ENCODE measurements at regions not wholly inside any gene's neighbourhood (a gene's known extent, or its start where the extent isn't known, plus 50 kb on each side); places are given as distances from the start of the nearest gene placed in this dataset.
A peak's percentile ranks its signal among the peaks of the same experiment; 100 is the strongest.

GRCh38 chr7:115183431-115184057 is 261.6 kb downstream of the MDFIC start:
- H3K27me3 ChIP-seq (ENCODE audit: control insufficient read depth in 2 of 2, insufficient read depth in 2 of 2, low read length in 2 of 2): no peaks in the 10 kb centered on the region
- POLR2A ChIA-PET: no interaction called here
- DNase-seq (ENCODE audit: low read depth, low spot score) (no peak), FAIRE-seq (no peak)
- H4K20me1 ChIP-seq (replicated peaks; ENCODE audit: control insufficient read depth, extremely low read depth, insufficient read depth, low read length): no peaks in the 10 kb centered on the region
- H3K4me3 ChIP-seq (replicated peaks in 1 of 3; ENCODE audit: insufficient read depth in 1 of 3, low read depth in 1 of 3, low read length in 3 of 3): no peak overlapping the region
- H3K79me2 ChIP-seq (ENCODE audit: control insufficient read depth, insufficient read depth, low read length): no peaks in the 10 kb centered on the region
- H3K4me1 ChIP-seq (ENCODE audit: control insufficient read depth, extremely low read depth, insufficient read depth, low read length): no peaks in the 10 kb centered on the region
- TF ChIP-seq MYC (IDR thresholded peaks at IDR 0.05; ENCODE audit: low read depth, low read length) (no peak), POLR2AphosphoS5 (IDR thresholded peaks at IDR 0.05; ENCODE audit: insufficient read depth, low read depth, low read length) (no peak), GATA2 (IDR thresholded peaks at IDR 0.05; ENCODE audit: insufficient read depth, insufficient read length, low read depth, low read length) (peak; percentile 60)
- intact Hi-C loops (cut with micrococcal nuclease) (no loop called here), dilution Hi-C loops (cut with MboI; ENCODE audit: extremely low pct_ligation_motif_present, low sequenced_read_pairs) (no loop called here)
- H3K4me2 ChIP-seq (ENCODE audit: insufficient read depth, low read length): no peak overlapping the region
- no peak overlapping the region for H2AFZ ChIP-seq (ENCODE audit: low read depth, low read length)
- H3K9me3 ChIP-seq (replicated peaks; ENCODE audit: control insufficient read depth, insufficient read depth, low read length): no peaks in the 10 kb centered on the region
- CTCF ChIA-PET: interaction anchor here (1.1 to 1.7 kb wide), 3 partner anchors 12 to 92 kb away, joined by 3 to 5 read pairs (median 4); no protein-coding TSS in a partner anchor
- H3K36me3 ChIP-seq (ENCODE audit: control insufficient read depth in 2 of 2, extremely low read depth in 1 of 2, insufficient read depth in 2 of 2, low read length in 2 of 2): no peaks in the 10 kb centered on the region
- no peak overlapping the region for H3K9ac ChIP-seq (replicated peaks; ENCODE audit: extremely low read depth, insufficient read depth, low read length)
- no peaks in the 10 kb centered on the region for H3K9me1 ChIP-seq (replicated peaks; ENCODE audit: control insufficient read depth, extremely low read depth, insufficient read depth, low read length)
- BruUV-seq (replicated peaks): no TSS peak
- H3K27ac ChIP-seq (ENCODE audit: insufficient read depth, low read depth, low read length): no peak overlapping the region

- Histone ChIP-seq H3K9me3 (replicated peaks; ENCODE audit: control insufficient read depth, insufficient read depth, low read length) (no peaks in the 10 kb centered on the region), H3K79me2 (ENCODE audit: control insufficient read depth, insufficient read depth, low read length) (no peaks in the 10 kb centered on the region), H4K20me1 (replicated peaks; ENCODE audit: control insufficient read depth, extremely low read depth, insufficient read depth, low read length) (no peaks in the 10 kb centered on the region), H3K27ac (ENCODE audit: insufficient read depth, low read depth, low read length) (no peak overlapping the region), H3K4me1 (ENCODE audit: control insufficient read depth, extremely low read depth, insufficient read depth, low read length) (no peaks in the 10 kb centered on the region), H3K4me3 (replicated peaks in 1 of 3; ENCODE audit: insufficient read depth in 1 of 3, low read depth in 1 of 3, low read length in 3 of 3) (no peak overlapping the region), H2AFZ (ENCODE audit: low read depth, low read length) (no peak overlapping the region), H3K9ac (replicated peaks; ENCODE audit: extremely low read depth, insufficient read depth, low read length) (no peak overlapping the region), H3K9me1 (replicated peaks; ENCODE audit: control insufficient read depth, extremely low read depth, insufficient read depth, low read length) (no peaks in the 10 kb centered on the region), H3K36me3 (ENCODE audit: control insufficient read depth in 2 of 2, extremely low read depth in 1 of 2, insufficient read depth in 2 of 2, low read length in 2 of 2) (no peaks in the 10 kb centered on the region), H3K27me3 (ENCODE audit: control insufficient read depth in 2 of 2, insufficient read depth in 2 of 2, low read length in 2 of 2) (no peaks in the 10 kb centered on the region), H3K4me2 (ENCODE audit: insufficient read depth, low read length) (no peak overlapping the region)
- intact Hi-C loops (cut with micrococcal nuclease) (loop anchor here (2.0 kb wide), 1 partner anchor 40 kb away; no protein-coding TSS in a partner anchor), dilution Hi-C loops (cut with MboI; ENCODE audit: extremely low pct_ligation_motif_present, low sequenced_read_pairs) (no loop called here)
- no peak for FAIRE-seq
- no TSS peak for BruUV-seq (replicated peaks)
- POLR2A ChIA-PET: no interaction called here
- CTCF ChIA-PET: no interaction called here
- TF ChIP-seq POLR2AphosphoS5 (IDR thresholded peaks at IDR 0.05; ENCODE audit: insufficient read depth, low read depth, low read length) (no peak), MYC (IDR thresholded peaks at IDR 0.05; ENCODE audit: low read depth, low read length) (no peak), GATA2 (IDR thresholded peaks at IDR 0.05; ENCODE audit: insufficient read depth, insufficient read length, low read depth, low read length) (no peak), EZH2 (IDR thresholded peaks at IDR 0.05; ENCODE audit: borderline replicate concordance, low read depth, low read length, severe bottlenecking) (no peak)
- DNase-seq (ENCODE audit: low read depth, low spot score): peak; percentile 32
These were observed 256.9 kb downstream of the MDFIC start for GRCh38 chr7:115178835-115179234.

Measured in endothelial cell of umbilical vein (primary cell).